Liver (tissue), 8 donors: ENCODE measurements at regions not wholly inside any gene's neighbourhood (a gene's known extent, or its start where the extent isn't known, plus 50 kb on each side); places are given as distances from the start of the nearest gene placed in this dataset.

Source experiments
- DNase-seq: peaks from one replicate; pipeline ENCODE4 v3.0.0-alpha.2; 2017; ENCODE audit warnings: low spot score
- H3K27ac ChIP-seq, 2 donors: one replicate each; pipeline ENCODE4 v1.7.0; 2013; ENCODE audit warnings: inconsistent platforms in 2 of 2, low read length in 2 of 2, control low read depth in 1 of 2, low read depth in 1 of 2, mild to moderate bottlenecking in 1 of 2
- H3K27me3 ChIP-seq, 4 donors: one replicate each; pipeline versions ENCODE4 v1.6.1 to v1.7.0; 2013; ENCODE audit warnings: low read length in 3 of 4, inconsistent platforms in 1 of 4, mild to moderate bottlenecking in 1 of 4, moderate library complexity in 1 of 4; ENCODE audit not compliant: control insufficient read depth in 4 of 4, insufficient read depth in 4 of 4
- H3K36me3 ChIP-seq, 4 donors: one replicate each; pipeline versions ENCODE4 v1.6.1 to v1.7.0; 2013; ENCODE audit warnings: low read length in 3 of 4, mild to moderate bottlenecking in 3 of 4, low read depth in 1 of 4, moderate library complexity in 1 of 4; ENCODE audit not compliant: control insufficient read depth in 4 of 4, insufficient read depth in 3 of 4
- H3K4me1 ChIP-seq, 4 donors: one replicate each; pipeline versions ENCODE4 v1.6.1 to v1.7.0; 2013; ENCODE audit warnings: low read length in 3 of 4, mild to moderate bottlenecking in 3 of 4, moderate library complexity in 1 of 4; ENCODE audit not compliant: control insufficient read depth in 4 of 4, insufficient read depth in 4 of 4
- H3K4me3 ChIP-seq, 3 donors: one replicate each; pipeline versions ENCODE4 v1.6.1 to v1.7.0; 2013; ENCODE audit warnings: low read length in 3 of 3, control low read depth in 1 of 3, low read depth in 1 of 3, mild to moderate bottlenecking in 1 of 3
- H3K9ac ChIP-seq, 2 donors: one replicate each; pipeline ENCODE4 v1.7.0; 2013; ENCODE audit warnings: low read length in 2 of 2, mild to moderate bottlenecking in 2 of 2, moderate library complexity in 2 of 2, control low read depth in 1 of 2, low read depth in 1 of 2
- H3K9me3 ChIP-seq, 4 donors: one replicate each; pipeline versions ENCODE4 v1.6.1 to v1.7.0; 2013; ENCODE audit warnings: low read length in 3 of 4; ENCODE audit not compliant: control insufficient read depth in 4 of 4
- EGR1 ChIP-seq, 2 donors: IDR thresholded peaks; 2 replicates each; pipeline ENCODE4 v1.6.1; 2016 to 2018; ENCODE audit warnings: antibody characterized with exemption in 2 of 2, low read depth in 2 of 2
- FOXA2 ChIP-seq: IDR thresholded peaks from 2 replicates; pipeline ENCODE4 v1.6.1; 2016; ENCODE audit warnings: antibody characterized with exemption
- GABPA ChIP-seq, 2 donors: IDR thresholded peaks in 1 of 2; conservative IDR thresholded peaks in 1 of 2; 2 replicates each; pipeline ENCODE4 v1.6.1; 2016; ENCODE audit warnings: antibody characterized with exemption in 2 of 2, mild to moderate bottlenecking in 1 of 2, moderate library complexity in 1 of 2
- HNF4A ChIP-seq, 2 donors: conservative IDR thresholded peaks; 2 replicates each; pipeline ENCODE4 v1.6.1; 2016; ENCODE audit warnings: antibody characterized with exemption in 2 of 2, mild to moderate bottlenecking in 2 of 2
- HNF4G ChIP-seq: IDR thresholded peaks from 2 replicates; pipeline ENCODE4 v1.6.1; 2016; ENCODE audit warnings: antibody characterized with exemption
- JUND ChIP-seq, 2 donors: IDR thresholded peaks; 2 replicates each; pipeline ENCODE4 v1.6.1; 2016; ENCODE audit warnings: antibody characterized with exemption in 2 of 2
- NR2F2 ChIP-seq: IDR thresholded peaks from 2 replicates; pipeline ENCODE4 v1.6.1; 2016; ENCODE audit warnings: antibody characterized with exemption
- RAD21 ChIP-seq, 2 donors: IDR thresholded peaks; 2 replicates each; pipeline ENCODE4 v1.6.1; 2016; ENCODE audit warnings: antibody characterized with exemption in 2 of 2, mild to moderate bottlenecking in 2 of 2
- TAF1 ChIP-seq: conservative IDR thresholded peaks from 2 replicates; pipeline ENCODE4 v1.6.1; 2016; ENCODE audit warnings: antibody characterized with exemption, mild to moderate bottlenecking
- YY1 ChIP-seq: IDR thresholded peaks from 2 replicates; pipeline ENCODE4 v1.6.1; 2016; ENCODE audit warnings: antibody characterized with exemption, mild to moderate bottlenecking
- WGBS: extraction: QIAGEN DNeasy Blood & Tissue Kit; methylation state at CpG from one replicate; pipeline ENCODE4 v1.1.7; 2013; 5-methylcytosine and 5-hydroxymethylcytosine counted together
- TF ChIP-seq, protein P1 (sequence below): IDR thresholded peaks from 2 replicates; pipeline ENCODE4 v1.6.1; 2016; ENCODE audit warnings: antibody characterized with exemption
- TF ChIP-seq, protein P2 (sequence below): fragments of 150-350 bp; IDR thresholded peaks from 2 replicates; pipeline ENCODE4 v1.5.1; 2017; ENCODE audit warnings: improper control_type of control experiment, low read depth, low read length; ENCODE audit not compliant: missing input control
- TF ChIP-seq, protein P3 (sequence below): IDR thresholded peaks from 2 replicates; pipeline ENCODE4 v1.6.1; 2016; ENCODE audit warnings: antibody characterized with exemption, mild to moderate bottlenecking
- TF ChIP-seq, protein P4 (sequence below): IDR thresholded peaks from 2 replicates; pipeline ENCODE4 v1.6.1; 2016; ENCODE audit warnings: antibody characterized with exemption
- donor health status: healthy.
- donor health status: healthy.
- donor health status: healthy.
- donor health status: healthy.
- donor health status: healthy.

DNA sequence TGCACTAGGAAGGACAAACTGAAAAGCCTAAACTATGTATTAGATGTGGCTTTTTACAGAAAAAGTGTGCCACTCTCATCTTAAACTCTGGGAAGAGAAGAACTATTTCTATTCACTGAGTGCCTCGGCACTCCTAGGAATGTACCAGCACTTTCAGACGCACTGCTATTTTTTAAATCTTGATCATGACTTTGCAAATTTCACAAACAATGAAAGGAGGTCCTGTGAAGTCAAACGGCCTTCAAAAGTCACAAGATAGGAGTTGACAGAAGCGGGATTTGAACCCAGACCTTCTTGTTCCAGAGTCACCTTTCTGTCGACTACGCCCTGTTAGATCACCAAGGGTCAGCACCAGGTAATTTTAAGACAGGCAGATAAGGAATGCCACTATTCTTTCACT lies 365.4 kb downstream of the VRK1 start:
- TF ChIP-seq EGR1 (IDR thresholded peaks at IDR 0.05; ENCODE audit: low read depth in 2 of 2) (no peak), RAD21 (IDR thresholded peaks at IDR 0.05) (no peak), JUND (IDR thresholded peaks at IDR 0.05) (no peak), FOXA2 (no peak), NR2F2 (no peak), YY1 (no peak), GABPA (IDR thresholded peaks at IDR 0.05 in 1 of 2, conservative IDR thresholded peaks at IDR 0.05 in 1 of 2) (no peak)
- TF ChIP-seq, protein P1, sequence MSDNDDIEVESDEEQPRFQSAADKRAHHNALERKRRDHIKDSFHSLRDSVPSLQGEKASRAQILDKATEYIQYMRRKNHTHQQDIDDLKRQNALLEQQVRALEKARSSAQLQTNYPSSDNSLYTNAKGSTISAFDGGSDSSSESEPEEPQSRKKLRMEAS = no peak
- TF ChIP-seq, protein P2, sequence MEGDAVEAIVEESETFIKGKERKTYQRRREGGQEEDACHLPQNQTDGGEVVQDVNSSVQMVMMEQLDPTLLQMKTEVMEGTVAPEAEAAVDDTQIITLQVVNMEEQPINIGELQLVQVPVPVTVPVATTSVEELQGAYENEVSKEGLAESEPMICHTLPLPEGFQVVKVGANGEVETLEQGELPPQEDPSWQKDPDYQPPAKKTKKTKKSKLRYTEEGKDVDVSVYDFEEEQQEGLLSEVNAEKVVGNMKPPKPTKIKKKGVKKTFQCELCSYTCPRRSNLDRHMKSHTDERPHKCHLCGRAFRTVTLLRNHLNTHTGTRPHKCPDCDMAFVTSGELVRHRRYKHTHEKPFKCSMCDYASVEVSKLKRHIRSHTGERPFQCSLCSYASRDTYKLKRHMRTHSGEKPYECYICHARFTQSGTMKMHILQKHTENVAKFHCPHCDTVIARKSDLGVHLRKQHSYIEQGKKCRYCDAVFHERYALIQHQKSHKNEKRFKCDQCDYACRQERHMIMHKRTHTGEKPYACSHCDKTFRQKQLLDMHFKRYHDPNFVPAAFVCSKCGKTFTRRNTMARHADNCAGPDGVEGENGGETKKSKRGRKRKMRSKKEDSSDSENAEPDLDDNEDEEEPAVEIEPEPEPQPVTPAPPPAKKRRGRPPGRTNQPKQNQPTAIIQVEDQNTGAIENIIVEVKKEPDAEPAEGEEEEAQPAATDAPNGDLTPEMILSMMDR = no peak
- H3K4me1 ChIP-seq = no peaks in the 10 kb centered on the region
- H3K36me3 ChIP-seq = no peaks in the 10 kb centered on the region
- 69% methylated on average over 6 of the region's 6 CpGs for WGBS
- H3K9ac ChIP-seq = no peak overlapping the region
- H3K4me3 ChIP-seq = no peak overlapping the region
- DNase-seq = no peak
- H3K9me3 ChIP-seq = no peaks in the 10 kb centered on the region
- no peak overlapping the region for H3K27ac ChIP-seq
- H3K27me3 ChIP-seq = peaks cover 0 to 4% (median 1%) of the 10 kb centered on the region in 4 donors

DNA sequence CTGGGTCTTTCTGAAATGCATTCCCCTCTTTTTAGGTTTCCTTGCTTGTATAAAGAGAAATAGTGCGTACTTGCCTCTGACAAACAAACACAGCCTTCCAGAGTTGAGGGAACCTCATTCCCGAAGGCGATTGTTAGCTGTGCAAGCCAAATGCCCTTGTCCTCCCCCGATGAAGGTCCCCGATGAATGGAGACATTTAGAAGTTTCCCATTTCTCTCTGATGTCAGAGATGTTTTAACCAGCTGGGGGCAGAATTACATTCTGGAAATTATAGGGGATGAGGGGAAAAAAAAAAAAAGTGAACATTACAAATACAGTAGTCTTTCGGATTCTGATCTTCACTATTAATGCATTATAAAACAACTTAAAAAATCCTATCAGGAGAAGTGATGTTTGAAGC lies 366.8 kb downstream of the VRK1 start:
- DNase-seq = no peak

More for the DNA sequence above, 366.8 kb downstream of the VRK1 start:
- H3K36me3 ChIP-seq = no peaks in the 10 kb centered on the region
- WGBS = 54% methylated on average over 6 of the region's 6 CpGs
- H3K4me3 ChIP-seq = no peak overlapping the region
- no peaks in the 10 kb centered on the region for H3K4me1 ChIP-seq
- no peaks in the 10 kb centered on the region for H3K9me3 ChIP-seq
- TF ChIP-seq, protein P3, sequence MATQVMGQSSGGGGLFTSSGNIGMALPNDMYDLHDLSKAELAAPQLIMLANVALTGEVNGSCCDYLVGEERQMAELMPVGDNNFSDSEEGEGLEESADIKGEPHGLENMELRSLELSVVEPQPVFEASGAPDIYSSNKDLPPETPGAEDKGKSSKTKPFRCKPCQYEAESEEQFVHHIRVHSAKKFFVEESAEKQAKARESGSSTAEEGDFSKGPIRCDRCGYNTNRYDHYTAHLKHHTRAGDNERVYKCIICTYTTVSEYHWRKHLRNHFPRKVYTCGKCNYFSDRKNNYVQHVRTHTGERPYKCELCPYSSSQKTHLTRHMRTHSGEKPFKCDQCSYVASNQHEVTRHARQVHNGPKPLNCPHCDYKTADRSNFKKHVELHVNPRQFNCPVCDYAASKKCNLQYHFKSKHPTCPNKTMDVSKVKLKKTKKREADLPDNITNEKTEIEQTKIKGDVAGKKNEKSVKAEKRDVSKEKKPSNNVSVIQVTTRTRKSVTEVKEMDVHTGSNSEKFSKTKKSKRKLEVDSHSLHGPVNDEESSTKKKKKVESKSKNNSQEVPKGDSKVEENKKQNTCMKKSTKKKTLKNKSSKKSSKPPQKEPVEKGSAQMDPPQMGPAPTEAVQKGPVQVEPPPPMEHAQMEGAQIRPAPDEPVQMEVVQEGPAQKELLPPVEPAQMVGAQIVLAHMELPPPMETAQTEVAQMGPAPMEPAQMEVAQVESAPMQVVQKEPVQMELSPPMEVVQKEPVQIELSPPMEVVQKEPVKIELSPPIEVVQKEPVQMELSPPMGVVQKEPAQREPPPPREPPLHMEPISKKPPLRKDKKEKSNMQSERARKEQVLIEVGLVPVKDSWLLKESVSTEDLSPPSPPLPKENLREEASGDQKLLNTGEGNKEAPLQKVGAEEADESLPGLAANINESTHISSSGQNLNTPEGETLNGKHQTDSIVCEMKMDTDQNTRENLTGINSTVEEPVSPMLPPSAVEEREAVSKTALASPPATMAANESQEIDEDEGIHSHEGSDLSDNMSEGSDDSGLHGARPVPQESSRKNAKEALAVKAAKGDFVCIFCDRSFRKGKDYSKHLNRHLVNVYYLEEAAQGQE = no peak
- TF ChIP-seq, protein P1 = no peak
- TF ChIP-seq TAF1 (no peak), NR2F2 (no peak), HNF4G (no peak), JUND (IDR thresholded peaks at IDR 0.05) (no peak), HNF4A (conservative IDR thresholded peaks at IDR 0.05) (no peak), YY1 (no peak), FOXA2 (no peak)
- TF ChIP-seq, protein P2 = no peak
- TF ChIP-seq, protein P4, sequence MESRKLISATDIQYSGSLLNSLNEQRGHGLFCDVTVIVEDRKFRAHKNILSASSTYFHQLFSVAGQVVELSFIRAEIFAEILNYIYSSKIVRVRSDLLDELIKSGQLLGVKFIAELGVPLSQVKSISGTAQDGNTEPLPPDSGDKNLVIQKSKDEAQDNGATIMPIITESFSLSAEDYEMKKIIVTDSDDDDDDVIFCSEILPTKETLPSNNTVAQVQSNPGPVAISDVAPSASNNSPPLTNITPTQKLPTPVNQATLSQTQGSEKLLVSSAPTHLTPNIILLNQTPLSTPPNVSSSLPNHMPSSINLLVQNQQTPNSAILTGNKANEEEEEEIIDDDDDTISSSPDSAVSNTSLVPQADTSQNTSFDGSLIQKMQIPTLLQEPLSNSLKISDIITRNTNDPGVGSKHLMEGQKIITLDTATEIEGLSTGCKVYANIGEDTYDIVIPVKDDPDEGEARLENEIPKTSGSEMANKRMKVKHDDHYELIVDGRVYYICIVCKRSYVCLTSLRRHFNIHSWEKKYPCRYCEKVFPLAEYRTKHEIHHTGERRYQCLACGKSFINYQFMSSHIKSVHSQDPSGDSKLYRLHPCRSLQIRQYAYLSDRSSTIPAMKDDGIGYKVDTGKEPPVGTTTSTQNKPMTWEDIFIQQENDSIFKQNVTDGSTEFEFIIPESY = no peak
- H3K27ac ChIP-seq = no peak overlapping the region
- no peak overlapping the region for H3K9ac ChIP-seq
- H3K27me3 ChIP-seq = peaks cover 0 to 4% (median 1%) of the 10 kb centered on the region in 4 donors
